CD4-positive, alpha-beta T cell treated with Interleukin-4 for 4 hours (primary cell): ENCODE measurements at regions not wholly inside any gene's neighbourhood (a gene's known extent, or its start where the extent isn't known, plus 50 kb on each side); places are given as distances from the start of the nearest gene placed in this dataset.
"Not testable (repeated sequence)": the region's sequence is repeated elsewhere in the genome, so short reads cannot be mapped to it uniquely, and the experiment has no call there.

Experiments used
- DNase-seq: peaks from one replicate; pipeline ENCODE4 v3.0.0-alpha.2; 2020

- DNase-seq = no peak
Observed at GRCh38 chr4:138113819-138114400, 128.2 kb downstream of the SLC7A11 start.

GRCh38 chr4:138112890-138113289, 129.3 kb downstream of the SLC7A11 start:
- DNase-seq = not testable (repeated sequence)

- DNase-seq = no peak
Observed at GRCh38 chr4:138112389-138112788, 129.8 kb downstream of the SLC7A11 start.

GRCh38 chr4:138111462-138112000, 130.6 kb downstream of the SLC7A11 start:
- no peak for DNase-seq

GRCh38 chr4:138110815-138111214, 131.3 kb downstream of the SLC7A11 start:
- DNase-seq = no peak

GRCh38 chr4:138107023-138107422, 135.1 kb downstream of the SLC7A11 start:
- DNase-seq = no peak

GRCh38 chr4:138105331-138105730, 136.8 kb downstream of the SLC7A11 start:
- no peak for DNase-seq

GRCh38 chr4:138104284-138104680, 137.9 kb downstream of the SLC7A11 start:
- no peak for DNase-seq

GRCh38 chr4:138103597-138104283, 138.4 kb downstream of the SLC7A11 start:
- no peak for DNase-seq

- no peak for DNase-seq
Observed at GRCh38 chr4:138099385-138099784, 142.8 kb downstream of the SLC7A11 start.

GRCh38 chr4:138097912-138098600, 144.1 kb downstream of the SLC7A11 start:
- no peak for DNase-seq

- no peak for DNase-seq
Observed at GRCh38 chr4:138096384-138097062, 145.6 kb downstream of the SLC7A11 start.

- no peak for DNase-seq
Observed at GRCh38 chr4:138095378-138095777, 146.8 kb downstream of the SLC7A11 start.

GRCh38 chr4:138092060-138092459, 150.1 kb downstream of the SLC7A11 start:
- no peak for DNase-seq

GRCh38 chr4:138090918-138091676, 151.1 kb downstream of the SLC7A11 start:
- no peak for DNase-seq

GRCh38 chr4:138090150-138090917, 151.8 kb downstream of the SLC7A11 start:
- DNase-seq = peak; percentile 44

- DNase-seq = no peak
Observed at GRCh38 chr4:138088449-138089208, 153.5 kb downstream of the SLC7A11 start.

- no peak for DNase-seq
Observed at GRCh38 chr4:138087066-138087719, 155.0 kb downstream of the SLC7A11 start.

GRCh38 chr4:138086611-138087041, 155.5 kb downstream of the SLC7A11 start:
- no peak for DNase-seq

GRCh38 chr4:138085736-138086305, 156.3 kb downstream of the SLC7A11 start:
- DNase-seq = no peak
